GM12891 (cell line): ENCODE measurements at regions not wholly inside any gene's neighbourhood (a gene's known extent, or its start where the extent isn't known, plus 50 kb on each side); places are given as distances from the start of the nearest gene placed in this dataset.

Source experiments
- POLR2A ChIP-seq: IDR thresholded peaks from 2 replicates; pipeline ENCODE4 v1.6.1; 2011; ENCODE audit warnings: low read depth, low read length, control low read depth
- POLR2AphosphoS5 ChIP-seq: IDR thresholded peaks from 2 replicates; pipeline ENCODE4 v1.6.1; 2011; ENCODE audit warnings: low read depth, low read length, control low read depth
- POU2F2 ChIP-seq: IDR thresholded peaks from 2 replicates; pipeline ENCODE4 v1.6.1; 2011; ENCODE audit warnings: low read depth, mild to moderate bottlenecking, control low read depth, low read length, moderate library complexity
- TAF1 ChIP-seq: IDR thresholded peaks from 2 replicates; pipeline ENCODE4 v1.6.1; 2011; ENCODE audit warnings: low read depth, low read length, control low read depth

- TF ChIP-seq POLR2A: no peak
- TF ChIP-seq POLR2AphosphoS5: no peak
- TF ChIP-seq TAF1: no peak
- TF ChIP-seq POU2F2: no peak
Observed at GRCh38 chr2:168322325-168323007, 75.1 kb upstream of the STK39 start.
